ENCODE measurements at regions not wholly inside any gene's neighbourhood (a gene's known extent, or its start where the extent isn't known, plus 50 kb on each side); places are given as distances from the start of the nearest gene placed in this dataset.

GRCh38 chr2:196558497-196558896, 81.0 kb upstream of the CCDC150 start:
- no peak for ATAC-seq
- no peaks in the 10 kb centered on the region; the same call in 1 of the 2 replicates for H3K9me2 ChIP-seq (ENCODE audit: insufficient read depth)
- H3K4me2 ChIP-seq = no peak overlapping the region
- no peaks in the 10 kb centered on the region for H3K79me2 ChIP-seq (replicated peaks; ENCODE audit: insufficient read depth)
- peaks cover 7% of the 10 kb centered on the region; the same call in 2 of the 3 replicates for H3K36me3 Mint-ChIP-seq (ENCODE audit: low read depth)
- H3K4me3 ChIP-seq = no peak overlapping the region
- H3K36me3 ChIP-seq (ENCODE audit: insufficient read depth) = no peaks in the 10 kb centered on the region
- peaks cover 3% of the 10 kb centered on the region for H3K27me3 Mint-ChIP-seq (ENCODE audit: insufficient read depth, low read depth, poor library complexity)
- no peaks in the 10 kb centered on the region for H3F3A ChIP-seq (replicated peaks; ENCODE audit: low read depth)
- H2AFZ ChIP-seq = no peak overlapping the region
- H3K4me3 Mint-ChIP-seq = no peak overlapping the region
- H3K27me3 ChIP-seq (ENCODE audit: insufficient read depth) = no peaks in the 10 kb centered on the region
- H3K27ac Mint-ChIP-seq = no peak overlapping the region
- no peaks in the 10 kb centered on the region; the same call in 1 of the 2 replicates for H3K4me1 ChIP-seq (ENCODE audit: insufficient read depth)
- DNase-seq (ENCODE audit: low spot score) = no peak
- no peaks in the 10 kb centered on the region for H4K20me1 ChIP-seq (replicated peaks; ENCODE audit: insufficient read depth)
- H3K9me3 Mint-ChIP-seq = peaks cover 16% of the 10 kb centered on the region; the same call in 2 of the 3 replicates
- no peak for TF ChIP-seq STAT1 (IDR thresholded peaks at IDR 0.05; ENCODE audit: unreplicated experiment)
- no peak for TF ChIP-seq ZNF331 (CRISPR knock-in tag; IDR thresholded peaks at IDR 0.05; ENCODE audit: low read depth)
- no peak for TF ChIP-seq ZNF462 (CRISPR knock-in tag; IDR thresholded peaks at IDR 0.05)
- TF ChIP-seq EZH2 (IDR thresholded peaks at IDR 0.05; ENCODE audit: low read depth, unreplicated experiment) = no peak
- no peak for TF ChIP-seq ETS1 (IDR thresholded peaks at IDR 0.05)
- TF ChIP-seq JUNB (IDR thresholded peaks at IDR 0.05; ENCODE audit: unreplicated experiment) = no peak
- no peak for TF ChIP-seq EZH2phosphoT487 (IDR thresholded peaks at IDR 0.05; ENCODE audit: unreplicated experiment)
- TF ChIP-seq, protein P1, sequence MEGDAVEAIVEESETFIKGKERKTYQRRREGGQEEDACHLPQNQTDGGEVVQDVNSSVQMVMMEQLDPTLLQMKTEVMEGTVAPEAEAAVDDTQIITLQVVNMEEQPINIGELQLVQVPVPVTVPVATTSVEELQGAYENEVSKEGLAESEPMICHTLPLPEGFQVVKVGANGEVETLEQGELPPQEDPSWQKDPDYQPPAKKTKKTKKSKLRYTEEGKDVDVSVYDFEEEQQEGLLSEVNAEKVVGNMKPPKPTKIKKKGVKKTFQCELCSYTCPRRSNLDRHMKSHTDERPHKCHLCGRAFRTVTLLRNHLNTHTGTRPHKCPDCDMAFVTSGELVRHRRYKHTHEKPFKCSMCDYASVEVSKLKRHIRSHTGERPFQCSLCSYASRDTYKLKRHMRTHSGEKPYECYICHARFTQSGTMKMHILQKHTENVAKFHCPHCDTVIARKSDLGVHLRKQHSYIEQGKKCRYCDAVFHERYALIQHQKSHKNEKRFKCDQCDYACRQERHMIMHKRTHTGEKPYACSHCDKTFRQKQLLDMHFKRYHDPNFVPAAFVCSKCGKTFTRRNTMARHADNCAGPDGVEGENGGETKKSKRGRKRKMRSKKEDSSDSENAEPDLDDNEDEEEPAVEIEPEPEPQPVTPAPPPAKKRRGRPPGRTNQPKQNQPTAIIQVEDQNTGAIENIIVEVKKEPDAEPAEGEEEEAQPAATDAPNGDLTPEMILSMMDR (conservative IDR thresholded peaks at IDR 0.05; ENCODE audit: low read depth in 2 of 2) = no peak
- no peak for TF ChIP-seq REST (IDR thresholded peaks at IDR 0.05; ENCODE audit: unreplicated experiment)
- TF ChIP-seq POLR2AphosphoS5 (IDR thresholded peaks at IDR 0.05; ENCODE audit: low read depth) = no peak
- TF ChIP-seq ZNF114 (CRISPR knock-in tag; IDR thresholded peaks at IDR 0.05) = no peak
- TF ChIP-seq CREB1 (CRISPR knock-in tag; IDR thresholded peaks at IDR 0.05; ENCODE audit: low read depth) = no peak
- no peak for TF ChIP-seq NANOG (IDR thresholded peaks at IDR 0.05; ENCODE audit: borderline replicate concordance)
- H3K27ac ChIP-seq (ENCODE audit: low read depth) = no peak overlapping the region
- peaks cover 9% of the 10 kb centered on the region for H3K4me1 Mint-ChIP-seq

All from GM23338 (cell line).